Endothelial cell of umbilical vein (primary cell): ENCODE measurements at regions not wholly inside any gene's neighbourhood (a gene's known extent, or its start where the extent isn't known, plus 50 kb on each side); places are given as distances from the start of the nearest gene placed in this dataset.

Source experiments
- EZH2 ChIP-seq: IDR thresholded peaks from 2 replicates; pipeline ENCODE4 v1.6.1; 2012; ENCODE audit warnings: borderline replicate concordance, low read depth, mild to moderate bottlenecking, moderate library complexity, low read length, inconsistent platforms; ENCODE audit not compliant: severe bottlenecking
- TF ChIP-seq, protein P1 (sequence below), 2 donors: IDR thresholded peaks; 1 replicate in 1 of 2; 2 replicates in 1 of 2; pipeline ENCODE4 v1.5.1; 2011; ENCODE audit warnings: low read length in 2 of 2, mild to moderate bottlenecking in 2 of 2, moderate library complexity in 2 of 2, control low read depth in 1 of 2, inconsistent platforms in 1 of 2, low read depth in 1 of 2; ENCODE audit not compliant: insufficient read depth in 1 of 2; ENCODE audit errors: extremely low read depth in 1 of 2

DNA sequence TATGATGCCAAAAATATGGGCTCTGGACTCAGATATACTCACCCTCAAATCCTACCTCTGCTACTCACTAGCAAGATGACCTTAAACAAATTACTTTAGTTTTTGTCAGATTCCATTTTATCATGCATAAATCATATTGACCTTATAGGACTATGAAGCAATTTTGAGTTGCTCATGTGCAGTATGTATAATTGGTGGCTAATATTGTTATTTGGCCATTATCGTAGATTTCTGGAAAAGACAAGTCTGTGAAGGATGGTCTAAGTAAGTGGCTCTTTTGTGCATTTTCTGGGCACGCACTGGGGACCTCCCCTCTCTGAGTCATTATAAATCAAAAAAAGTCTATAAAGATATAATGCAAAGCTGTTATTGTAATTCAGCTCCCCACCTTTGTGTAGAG lies 393.0 kb downstream of the FGF10 start:
- TF ChIP-seq, protein P1, sequence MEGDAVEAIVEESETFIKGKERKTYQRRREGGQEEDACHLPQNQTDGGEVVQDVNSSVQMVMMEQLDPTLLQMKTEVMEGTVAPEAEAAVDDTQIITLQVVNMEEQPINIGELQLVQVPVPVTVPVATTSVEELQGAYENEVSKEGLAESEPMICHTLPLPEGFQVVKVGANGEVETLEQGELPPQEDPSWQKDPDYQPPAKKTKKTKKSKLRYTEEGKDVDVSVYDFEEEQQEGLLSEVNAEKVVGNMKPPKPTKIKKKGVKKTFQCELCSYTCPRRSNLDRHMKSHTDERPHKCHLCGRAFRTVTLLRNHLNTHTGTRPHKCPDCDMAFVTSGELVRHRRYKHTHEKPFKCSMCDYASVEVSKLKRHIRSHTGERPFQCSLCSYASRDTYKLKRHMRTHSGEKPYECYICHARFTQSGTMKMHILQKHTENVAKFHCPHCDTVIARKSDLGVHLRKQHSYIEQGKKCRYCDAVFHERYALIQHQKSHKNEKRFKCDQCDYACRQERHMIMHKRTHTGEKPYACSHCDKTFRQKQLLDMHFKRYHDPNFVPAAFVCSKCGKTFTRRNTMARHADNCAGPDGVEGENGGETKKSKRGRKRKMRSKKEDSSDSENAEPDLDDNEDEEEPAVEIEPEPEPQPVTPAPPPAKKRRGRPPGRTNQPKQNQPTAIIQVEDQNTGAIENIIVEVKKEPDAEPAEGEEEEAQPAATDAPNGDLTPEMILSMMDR (IDR thresholded peaks at IDR 0.05; ENCODE audit: extremely low read depth in 1 of 2, insufficient read depth in 1 of 2, low read depth in 1 of 2, low read length in 2 of 2): no peak
- TF ChIP-seq EZH2: no peak
